GM23338 (cell line): ENCODE measurements at regions not wholly inside any gene's neighbourhood (a gene's known extent, or its start where the extent isn't known, plus 50 kb on each side); places are given as distances from the start of the nearest gene placed in this dataset.

Experiments
- ATAC-seq: fragments of 200-7000 bp; cut with Tn5 transposase; 3 replicates; pipeline ENCODE4 v1.9.1; 2020
- DNase-seq: peaks from one replicate; pipeline ENCODE4 v3.0.0-alpha.2; 2015; ENCODE audit warnings: low spot score
- H2AFZ ChIP-seq: fragments of 200-600 bp; sonication (generic); 2 replicates; pipeline ENCODE4 v1.8.0; 2016; ENCODE audit warnings: antibody characterized with exemption, mild to moderate bottlenecking, moderate library complexity
- H3F3A ChIP-seq: fragments of 200-600 bp; sonication (generic); replicated peaks from 2 replicates; pipeline ENCODE4 v1.8.0; 2017; ENCODE audit warnings: antibody characterized with exemption, mixed run types, low read depth
- H3K27ac ChIP-seq: fragments of 200-600 bp; sonication (generic); 2 replicates; pipeline ENCODE4 v1.6.1; 2016; ENCODE audit warnings: low read depth
- H3K27me3 ChIP-seq: fragments of 200-600 bp; sonication (generic); 2 replicates; pipeline ENCODE4 v1.8.0; 2016; ENCODE audit warnings: mild to moderate bottlenecking, mixed run types, moderate library complexity; ENCODE audit not compliant: insufficient read depth
- H3K36me3 ChIP-seq: fragments of 200-600 bp; sonication (generic); 2 replicates; pipeline ENCODE4 v1.8.0; 2016; ENCODE audit warnings: mild to moderate bottlenecking; ENCODE audit not compliant: insufficient read depth
- H3K4me1 ChIP-seq: fragments of 200-600 bp; sonication (generic); 2 replicates; pipeline ENCODE4 v1.8.0; 2016; ENCODE audit warnings: mild to moderate bottlenecking, moderate library complexity; ENCODE audit not compliant: insufficient read depth
- H3K4me2 ChIP-seq: fragments of 200-600 bp; sonication (generic); 2 replicates; pipeline ENCODE4 v1.7.1; 2017; ENCODE audit warnings: mixed run types
- H3K4me3 ChIP-seq: fragments of 200-600 bp; sonication (generic); 2 replicates; pipeline ENCODE4 v1.6.1; 2016; ENCODE audit warnings: mixed run types
- H3K79me2 ChIP-seq: fragments of 200-600 bp; sonication (generic); replicated peaks from 2 replicates; pipeline ENCODE4 v1.8.0; 2017; ENCODE audit warnings: mild to moderate bottlenecking; ENCODE audit not compliant: insufficient read depth
- H3K9me2 ChIP-seq: fragments of 200-600 bp; sonication (generic); 2 replicates; pipeline ENCODE4 v1.8.0; 2017; ENCODE audit not compliant: insufficient read depth
- H4K20me1 ChIP-seq: fragments of 200-600 bp; sonication (generic); replicated peaks from 2 replicates; pipeline ENCODE4 v1.8.0; 2017; ENCODE audit warnings: mild to moderate bottlenecking; ENCODE audit not compliant: insufficient read depth
- H3K27ac Mint-ChIP-seq: 2 replicates; pipeline ENCODE4 v1.8.0; 2020; ENCODE audit warnings: inconsistent platforms, mild to moderate bottlenecking, moderate library complexity, mixed read lengths
- H3K27me3 Mint-ChIP-seq: 3 replicates; pipeline ENCODE4 v1.8.0; 2022; ENCODE audit warnings: low read depth, mild to moderate bottlenecking, moderate library complexity, mixed read lengths, inconsistent platforms; ENCODE audit not compliant: insufficient read depth, poor library complexity
- H3K36me3 Mint-ChIP-seq: 3 replicates; pipeline ENCODE4 v1.8.0; 2021; ENCODE audit warnings: low read depth, mild to moderate bottlenecking, inconsistent platforms, moderate library complexity, mixed read lengths
- H3K4me1 Mint-ChIP-seq: 3 replicates; pipeline ENCODE4 v1.8.0; 2020; ENCODE audit warnings: mild to moderate bottlenecking, inconsistent platforms, mixed read lengths
- H3K4me3 Mint-ChIP-seq: 3 replicates; pipeline ENCODE4 v1.8.0; 2021; ENCODE audit warnings: moderate library complexity, mild to moderate bottlenecking, inconsistent platforms, mixed read lengths
- H3K9me3 Mint-ChIP-seq: 3 replicates; pipeline ENCODE4 v1.8.0; 2020; ENCODE audit warnings: moderate library complexity, mild to moderate bottlenecking, inconsistent platforms, mixed read lengths
- CREB1 ChIP-seq: fragments of 250-450 bp; sonication (Bioruptor Pico); IDR thresholded peaks from 2 replicates; pipeline ENCODE4 v1.5.0; 2020; ENCODE audit warnings: low read depth, mild to moderate bottlenecking, moderate library complexity
- CTCF ChIP-seq, 2 experiments: fragments of 200-600 bp in 1 of 2; sonication (generic) in 1 of 2; conservative IDR thresholded peaks; 2 replicates each; pipeline versions ENCODE4 v1.5.1 to v1.6.1; 2016 to 2017; ENCODE audit warnings: antibody characterized with exemption in 2 of 2, low read depth in 2 of 2, mild to moderate bottlenecking in 2 of 2, moderate library complexity in 1 of 2
- ETS1 ChIP-seq: IDR thresholded peaks from 2 replicates; pipeline ENCODE4 v1.6.1; 2016; ENCODE audit warnings: antibody characterized with exemption
- EZH2 ChIP-seq: fragments of 200-600 bp; sonication (generic); IDR thresholded peaks from one replicate; pipeline ENCODE4 v1.8.0; 2017; ENCODE audit warnings: antibody characterized with exemption, mild to moderate bottlenecking, low read depth; ENCODE audit not compliant: unreplicated experiment
- EZH2phosphoT487 ChIP-seq: fragments of 200-600 bp; sonication (generic); IDR thresholded peaks from one replicate; pipeline ENCODE4 v1.8.1; 2018; ENCODE audit warnings: antibody characterized with exemption; ENCODE audit not compliant: unreplicated experiment
- JUNB ChIP-seq: IDR thresholded peaks from one replicate; pipeline ENCODE4 v1.6.1; 2016; ENCODE audit warnings: antibody characterized with exemption; ENCODE audit not compliant: unreplicated experiment
- NANOG ChIP-seq: IDR thresholded peaks from 2 replicates; pipeline ENCODE4 v1.6.1; 2016; ENCODE audit warnings: antibody characterized with exemption, borderline replicate concordance
- POLR2AphosphoS5 ChIP-seq: IDR thresholded peaks from 2 replicates; pipeline ENCODE4 v1.6.1; 2016; ENCODE audit warnings: antibody characterized with exemption, low read depth
- REST ChIP-seq: IDR thresholded peaks from one replicate; pipeline ENCODE4 v1.6.1; 2018; ENCODE audit warnings: antibody characterized with exemption; ENCODE audit not compliant: unreplicated experiment
- STAT1 ChIP-seq: IDR thresholded peaks from one replicate; pipeline ENCODE4 v1.6.1; 2016; ENCODE audit warnings: antibody characterized with exemption; ENCODE audit not compliant: unreplicated experiment
- ZNF331 ChIP-seq: fragments of 250-450 bp; sonication (Bioruptor Pico); IDR thresholded peaks from 2 replicates; pipeline ENCODE4 v1.5.0; 2020; ENCODE audit warnings: low read depth, mild to moderate bottlenecking, moderate library complexity
- ZNF462 ChIP-seq: fragments of 250-450 bp; sonication (Bioruptor Pico); IDR thresholded peaks from 2 replicates; pipeline ENCODE4 v1.5.0; 2020; ENCODE audit warnings: mild to moderate bottlenecking, moderate library complexity

GRCh38 chr19:28556371-28556770, 656.6 kb downstream of the UQCRFS1 start (continued):
- no peak for TF ChIP-seq JUNB
- TF ChIP-seq REST, result no peak
- TF ChIP-seq POLR2AphosphoS5, result no peak
- TF ChIP-seq EZH2, result no peak
- TF ChIP-seq ZNF331 (CRISPR knock-in tag), result no peak
- no peak for TF ChIP-seq NANOG
- no peak for TF ChIP-seq CTCF (conservative IDR thresholded peaks at IDR 0.05; ENCODE audit: low read depth in 2 of 2)
- TF ChIP-seq CREB1, result no peak

GRCh38 chr19:28555317-28555716, 657.6 kb downstream of the UQCRFS1 start:
- H3K36me3 ChIP-seq, result no peaks in the 10 kb centered on the region
- H3K36me3 Mint-ChIP-seq, result no peaks in the 10 kb centered on the region
- no peak overlapping the region for H3K4me2 ChIP-seq
- no peaks in the 10 kb centered on the region for H3F3A ChIP-seq
- H3K9me3 Mint-ChIP-seq, result no peaks in the 10 kb centered on the region
- no peak overlapping the region for H3K27ac Mint-ChIP-seq
- H3K27me3 ChIP-seq, result no peaks in the 10 kb centered on the region
- H4K20me1 ChIP-seq, result no peaks in the 10 kb centered on the region
- no peaks in the 10 kb centered on the region for H3K79me2 ChIP-seq
- no peak overlapping the region for H3K27ac ChIP-seq
- no peaks in the 10 kb centered on the region for H3K4me1 Mint-ChIP-seq
- ATAC-seq (no peak), DNase-seq (no peak)
- no peak overlapping the region for H2AFZ ChIP-seq
- H3K4me3 ChIP-seq, result no peak overlapping the region
- no peak overlapping the region for H3K4me3 Mint-ChIP-seq
- H3K4me1 ChIP-seq, result no peaks in the 10 kb centered on the region
- no peaks in the 10 kb centered on the region for H3K27me3 Mint-ChIP-seq
- H3K9me2 ChIP-seq, result no peaks in the 10 kb centered on the region; the same call in 1 of the 2 replicates
- TF ChIP-seq EZH2phosphoT487, result no peak
- TF ChIP-seq ZNF331 (CRISPR knock-in tag), result no peak
- no peak for TF ChIP-seq STAT1
- no peak for TF ChIP-seq POLR2AphosphoS5
- TF ChIP-seq ZNF462, result no peak
- TF ChIP-seq CREB1, result no peak
- TF ChIP-seq NANOG, result no peak
- TF ChIP-seq ETS1, result no peak
- TF ChIP-seq JUNB, result no peak
